ENCODE measurements at regions not wholly inside any gene's neighbourhood (a gene's known extent, or its start where the extent isn't known, plus 50 kb on each side); places are given as distances from the start of the nearest gene placed in this dataset.

DNA sequence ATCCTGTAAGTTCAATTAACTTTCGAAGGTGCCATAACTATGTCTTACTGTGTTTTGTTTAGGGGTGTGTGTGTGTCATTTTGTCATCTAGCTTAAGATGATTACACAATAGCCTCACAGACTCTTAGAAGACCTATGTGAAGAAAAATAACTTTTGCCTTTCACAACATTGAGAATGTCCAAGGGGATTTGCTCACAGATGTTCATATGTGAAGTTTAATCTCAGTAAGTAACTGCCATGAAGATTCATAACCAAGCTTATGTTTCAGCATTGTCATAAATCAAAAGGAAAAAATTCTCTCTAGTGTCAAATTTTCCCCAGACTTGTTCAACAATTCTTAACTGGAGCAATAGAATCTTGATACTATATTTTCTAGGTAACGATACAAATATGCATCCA, 226.1 kb upstream of the PRKD1 start:
- TF ChIP-seq EP300 (IDR thresholded peaks at IDR 0.05; ENCODE audit: borderline replicate concordance) (no peak), CREB1 (IDR thresholded peaks at IDR 0.05; ENCODE audit: low read depth) (no peak), TAF1 (IDR thresholded peaks at IDR 0.05; ENCODE audit: low read depth) (no peak)
- TF ChIP-seq, protein P1, sequence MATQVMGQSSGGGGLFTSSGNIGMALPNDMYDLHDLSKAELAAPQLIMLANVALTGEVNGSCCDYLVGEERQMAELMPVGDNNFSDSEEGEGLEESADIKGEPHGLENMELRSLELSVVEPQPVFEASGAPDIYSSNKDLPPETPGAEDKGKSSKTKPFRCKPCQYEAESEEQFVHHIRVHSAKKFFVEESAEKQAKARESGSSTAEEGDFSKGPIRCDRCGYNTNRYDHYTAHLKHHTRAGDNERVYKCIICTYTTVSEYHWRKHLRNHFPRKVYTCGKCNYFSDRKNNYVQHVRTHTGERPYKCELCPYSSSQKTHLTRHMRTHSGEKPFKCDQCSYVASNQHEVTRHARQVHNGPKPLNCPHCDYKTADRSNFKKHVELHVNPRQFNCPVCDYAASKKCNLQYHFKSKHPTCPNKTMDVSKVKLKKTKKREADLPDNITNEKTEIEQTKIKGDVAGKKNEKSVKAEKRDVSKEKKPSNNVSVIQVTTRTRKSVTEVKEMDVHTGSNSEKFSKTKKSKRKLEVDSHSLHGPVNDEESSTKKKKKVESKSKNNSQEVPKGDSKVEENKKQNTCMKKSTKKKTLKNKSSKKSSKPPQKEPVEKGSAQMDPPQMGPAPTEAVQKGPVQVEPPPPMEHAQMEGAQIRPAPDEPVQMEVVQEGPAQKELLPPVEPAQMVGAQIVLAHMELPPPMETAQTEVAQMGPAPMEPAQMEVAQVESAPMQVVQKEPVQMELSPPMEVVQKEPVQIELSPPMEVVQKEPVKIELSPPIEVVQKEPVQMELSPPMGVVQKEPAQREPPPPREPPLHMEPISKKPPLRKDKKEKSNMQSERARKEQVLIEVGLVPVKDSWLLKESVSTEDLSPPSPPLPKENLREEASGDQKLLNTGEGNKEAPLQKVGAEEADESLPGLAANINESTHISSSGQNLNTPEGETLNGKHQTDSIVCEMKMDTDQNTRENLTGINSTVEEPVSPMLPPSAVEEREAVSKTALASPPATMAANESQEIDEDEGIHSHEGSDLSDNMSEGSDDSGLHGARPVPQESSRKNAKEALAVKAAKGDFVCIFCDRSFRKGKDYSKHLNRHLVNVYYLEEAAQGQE (IDR thresholded peaks at IDR 0.05; ENCODE audit: low read depth) = no peak
